ENCODE measurements at regions not wholly inside any gene's neighbourhood (a gene's known extent, or its start where the extent isn't known, plus 50 kb on each side); places are given as distances from the start of the nearest gene placed in this dataset.

DNA sequence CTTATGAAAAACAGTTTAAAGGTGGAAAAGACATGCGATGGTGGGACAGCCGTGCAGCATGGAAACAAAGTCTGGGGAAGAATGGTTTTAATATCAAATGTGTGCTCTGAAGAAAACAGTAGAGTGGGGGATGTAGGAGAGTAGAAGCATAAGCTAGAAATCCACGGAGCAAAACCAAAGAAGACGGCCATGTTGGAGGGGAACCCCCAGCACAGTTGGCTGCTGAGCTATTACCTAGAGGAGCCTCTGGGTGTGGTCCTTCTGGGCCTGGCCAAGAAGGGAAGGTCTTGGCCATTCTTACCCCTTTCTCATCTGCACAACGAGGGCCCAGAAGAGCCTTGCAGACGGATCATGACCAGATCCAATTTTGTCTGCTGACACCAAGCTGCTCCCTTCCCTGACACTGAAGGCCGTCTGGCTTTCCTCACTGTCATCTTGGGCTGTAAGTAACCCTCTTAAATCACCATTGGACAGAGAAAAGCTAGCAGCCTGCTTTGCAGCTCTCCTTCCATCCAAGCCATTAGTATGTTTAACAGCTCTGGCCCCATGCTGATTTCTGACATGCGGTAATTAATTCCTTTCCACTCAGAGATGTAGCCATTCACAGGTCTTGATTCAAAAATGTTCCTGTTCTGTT is 189.5 kb downstream of the SEC61B start:
- no peak overlapping the region for H3K4me3 ChIP-seq (ENCODE audit: low read length)
- TF ChIP-seq, protein P1, sequence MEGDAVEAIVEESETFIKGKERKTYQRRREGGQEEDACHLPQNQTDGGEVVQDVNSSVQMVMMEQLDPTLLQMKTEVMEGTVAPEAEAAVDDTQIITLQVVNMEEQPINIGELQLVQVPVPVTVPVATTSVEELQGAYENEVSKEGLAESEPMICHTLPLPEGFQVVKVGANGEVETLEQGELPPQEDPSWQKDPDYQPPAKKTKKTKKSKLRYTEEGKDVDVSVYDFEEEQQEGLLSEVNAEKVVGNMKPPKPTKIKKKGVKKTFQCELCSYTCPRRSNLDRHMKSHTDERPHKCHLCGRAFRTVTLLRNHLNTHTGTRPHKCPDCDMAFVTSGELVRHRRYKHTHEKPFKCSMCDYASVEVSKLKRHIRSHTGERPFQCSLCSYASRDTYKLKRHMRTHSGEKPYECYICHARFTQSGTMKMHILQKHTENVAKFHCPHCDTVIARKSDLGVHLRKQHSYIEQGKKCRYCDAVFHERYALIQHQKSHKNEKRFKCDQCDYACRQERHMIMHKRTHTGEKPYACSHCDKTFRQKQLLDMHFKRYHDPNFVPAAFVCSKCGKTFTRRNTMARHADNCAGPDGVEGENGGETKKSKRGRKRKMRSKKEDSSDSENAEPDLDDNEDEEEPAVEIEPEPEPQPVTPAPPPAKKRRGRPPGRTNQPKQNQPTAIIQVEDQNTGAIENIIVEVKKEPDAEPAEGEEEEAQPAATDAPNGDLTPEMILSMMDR (conservative IDR thresholded peaks at IDR 0.05; ENCODE audit: low read length) = no peak
- DNase-seq (ENCODE audit: low read depth) = no peak

GRCh38 chr9:99412606-99413005 is 190.5 kb downstream of the SEC61B start:
- DNase-seq (ENCODE audit: low read depth) = no peak
- H3K4me3 ChIP-seq (ENCODE audit: low read length) = no peak overlapping the region
- TF ChIP-seq, protein P1 (conservative IDR thresholded peaks at IDR 0.05; ENCODE audit: low read length) = no peak

DNA sequence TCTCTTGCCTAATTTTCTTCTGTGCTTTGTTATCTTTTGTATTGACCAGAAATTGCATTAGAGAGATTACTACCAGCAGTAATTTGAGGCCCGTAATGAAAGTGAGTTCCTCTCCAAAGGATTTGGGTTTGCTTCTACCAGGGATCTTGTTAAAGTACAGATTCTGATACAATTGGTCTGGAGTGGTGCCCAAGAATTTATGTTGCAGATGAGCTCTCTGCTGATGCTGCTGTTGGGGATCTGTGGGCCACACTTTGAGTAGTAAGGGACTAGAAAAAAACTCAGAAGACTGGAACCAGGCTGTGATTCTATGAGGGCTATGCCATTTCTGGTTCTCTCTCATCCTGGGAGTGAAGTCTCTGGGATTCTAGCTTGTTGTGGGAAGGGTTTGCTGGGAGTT is 192.2 kb downstream of the SEC61B start:
- DNase-seq (ENCODE audit: low read depth) = peak; percentile 33

GRCh38 chr9:99415606-99416005 is 193.5 kb downstream of the SEC61B start:
- TF ChIP-seq, protein P1 (conservative IDR thresholded peaks at IDR 0.05; ENCODE audit: low read length) = no peak
- H3K4me3 ChIP-seq (ENCODE audit: low read length) = no peak overlapping the region
- no peak for DNase-seq (ENCODE audit: low read depth)

More for the DNA sequence above, 192.2 kb downstream of the SEC61B start:
- TF ChIP-seq, protein P1 (conservative IDR thresholded peaks at IDR 0.05; ENCODE audit: low read length) = no peak
- H3K4me3 ChIP-seq (ENCODE audit: low read length) = no peak overlapping the region

DNA sequence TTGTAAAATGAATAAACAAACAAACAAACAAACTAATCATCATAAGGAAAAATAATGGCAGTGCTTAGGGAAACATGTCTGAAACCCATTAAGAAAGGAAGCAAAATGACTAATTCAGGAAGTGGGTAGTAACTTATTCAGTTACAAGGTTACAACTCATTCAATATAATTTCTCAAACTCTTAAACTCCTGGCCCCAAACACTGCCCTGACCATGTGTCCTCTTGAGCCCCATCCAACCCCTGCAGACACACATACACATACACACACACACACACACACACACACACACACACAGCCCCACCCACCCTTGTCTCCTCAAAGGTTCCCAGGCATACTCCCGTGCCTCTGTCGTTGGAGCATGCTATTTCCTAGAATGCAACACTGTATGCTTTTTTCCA is 193.9 kb downstream of the SEC61B start:
- no peak overlapping the region for H3K4me3 ChIP-seq (ENCODE audit: low read length)
- TF ChIP-seq, protein P1 (conservative IDR thresholded peaks at IDR 0.05; ENCODE audit: low read length) = no peak
- peak; percentile 49 for DNase-seq (ENCODE audit: low read depth)

- DNase-seq (ENCODE audit: low read depth) = peak; percentile 74
- no peak overlapping the region for H3K4me3 ChIP-seq (ENCODE audit: low read length)
- TF ChIP-seq, protein P1 (conservative IDR thresholded peaks at IDR 0.05; ENCODE audit: low read length) = no peak
These were observed 197.0 kb downstream of the SEC61B start for GRCh38 chr9:99419070-99419469.

GRCh38 chr9:99421369-99421768 is 199.3 kb downstream of the SEC61B start:
- TF ChIP-seq, protein P1 (conservative IDR thresholded peaks at IDR 0.05; ENCODE audit: low read length) = no peak
- H3K4me3 ChIP-seq (ENCODE audit: low read length) = no peak overlapping the region
- DNase-seq (ENCODE audit: low read depth) = no peak

Measured in AG10803 (cell line).